ENCODE measurements at regions not wholly inside any gene's neighbourhood (a gene's known extent, or its start where the extent isn't known, plus 50 kb on each side); places are given as distances from the start of the nearest gene placed in this dataset.

GRCh38 chr5:6218116-6218515, 160.2 kb downstream of the MED10 start:
- no peak overlapping the region for H3K27ac ChIP-seq
- intact Hi-C loops (cut with DNase I): no loop called here
- DNase-seq: no peak
- H3K9me3 ChIP-seq: no peaks in the 10 kb centered on the region
- H3K4me3 ChIP-seq: no peak overlapping the region
- ATAC-seq: no peak
- no peaks in the 10 kb centered on the region for H3K27me3 ChIP-seq (ENCODE audit: low read depth)
- no peaks in the 10 kb centered on the region for H3K4me1 ChIP-seq
- TF ChIP-seq CTCF (IDR thresholded peaks at IDR 0.05): no peak
- H3K36me3 ChIP-seq: no peaks in the 10 kb centered on the region

GRCh38 chr5:6216471-6217075, 161.8 kb downstream of the MED10 start:
- H3K4me3 ChIP-seq: no peak overlapping the region
- no peak overlapping the region for H3K27ac ChIP-seq
- intact Hi-C loops (cut with DNase I): no loop called here
- H3K36me3 ChIP-seq: no peaks in the 10 kb centered on the region
- TF ChIP-seq CTCF (IDR thresholded peaks at IDR 0.05): no peak
- DNase-seq (no peak), ATAC-seq (no peak)
- H3K4me1 ChIP-seq: no peaks in the 10 kb centered on the region
- no peaks in the 10 kb centered on the region for H3K9me3 ChIP-seq
- H3K27me3 ChIP-seq (ENCODE audit: low read depth): no peaks in the 10 kb centered on the region

- ATAC-seq (no peak), DNase-seq (no peak)
- intact Hi-C loops (cut with DNase I): no loop called here
- no peak overlapping the region for H3K4me3 ChIP-seq
- no peaks in the 10 kb centered on the region for H3K27me3 ChIP-seq (ENCODE audit: low read depth)
- no peak overlapping the region for H3K27ac ChIP-seq
- H3K4me1 ChIP-seq: no peaks in the 10 kb centered on the region
- H3K36me3 ChIP-seq: no peaks in the 10 kb centered on the region
- no peaks in the 10 kb centered on the region for H3K9me3 ChIP-seq
- no peak for TF ChIP-seq CTCF (IDR thresholded peaks at IDR 0.05)
Measured at GRCh38 chr5:6215891-6216290, 162.5 kb downstream of the MED10 start.

GRCh38 chr5:6212244-6212643, 166.1 kb downstream of the MED10 start:
- H3K27me3 ChIP-seq (ENCODE audit: low read depth): no peaks in the 10 kb centered on the region
- no peak for TF ChIP-seq CTCF (IDR thresholded peaks at IDR 0.05)
- no peak for DNase-seq
- intact Hi-C loops (cut with DNase I): no loop called here
- no peaks in the 10 kb centered on the region for H3K36me3 ChIP-seq
- no peaks in the 10 kb centered on the region for H3K4me1 ChIP-seq
- no peaks in the 10 kb centered on the region for H3K9me3 ChIP-seq
- no peak for ATAC-seq
- no peak overlapping the region for H3K4me3 ChIP-seq
- H3K27ac ChIP-seq: no peak overlapping the region

GRCh38 chr5:6206501-6206900, 171.8 kb downstream of the MED10 start:
- Histone ChIP-seq H3K36me3 (no peaks in the 10 kb centered on the region), H3K4me3 (no peak overlapping the region), H3K4me1 (no peaks in the 10 kb centered on the region), H3K9me3 (no peaks in the 10 kb centered on the region), H3K27me3 (ENCODE audit: low read depth) (no peaks in the 10 kb centered on the region), H3K27ac (no peak overlapping the region)
- intact Hi-C loops (cut with DNase I): no loop called here
- no peak for TF ChIP-seq CTCF (IDR thresholded peaks at IDR 0.05)
- DNase-seq (no peak), ATAC-seq (no peak)

- Histone ChIP-seq H3K27me3 (ENCODE audit: low read depth) (no peaks in the 10 kb centered on the region), H3K9me3 (no peaks in the 10 kb centered on the region), H3K36me3 (no peaks in the 10 kb centered on the region), H3K4me1 (no peaks in the 10 kb centered on the region), H3K27ac (no peak overlapping the region), H3K4me3 (no peak overlapping the region)
- TF ChIP-seq CTCF (IDR thresholded peaks at IDR 0.05): no peak
- ATAC-seq (no peak), DNase-seq (no peak)
- intact Hi-C loops (cut with DNase I): no loop called here
Measured at GRCh38 chr5:6202968-6203365, 175.4 kb downstream of the MED10 start.

All from lower lobe of right lung (tissue), 2 donors.